ENCODE measurements at regions not wholly inside any gene's neighbourhood (a gene's known extent, or its start where the extent isn't known, plus 50 kb on each side); places are given as distances from the start of the nearest gene placed in this dataset.

DNA sequence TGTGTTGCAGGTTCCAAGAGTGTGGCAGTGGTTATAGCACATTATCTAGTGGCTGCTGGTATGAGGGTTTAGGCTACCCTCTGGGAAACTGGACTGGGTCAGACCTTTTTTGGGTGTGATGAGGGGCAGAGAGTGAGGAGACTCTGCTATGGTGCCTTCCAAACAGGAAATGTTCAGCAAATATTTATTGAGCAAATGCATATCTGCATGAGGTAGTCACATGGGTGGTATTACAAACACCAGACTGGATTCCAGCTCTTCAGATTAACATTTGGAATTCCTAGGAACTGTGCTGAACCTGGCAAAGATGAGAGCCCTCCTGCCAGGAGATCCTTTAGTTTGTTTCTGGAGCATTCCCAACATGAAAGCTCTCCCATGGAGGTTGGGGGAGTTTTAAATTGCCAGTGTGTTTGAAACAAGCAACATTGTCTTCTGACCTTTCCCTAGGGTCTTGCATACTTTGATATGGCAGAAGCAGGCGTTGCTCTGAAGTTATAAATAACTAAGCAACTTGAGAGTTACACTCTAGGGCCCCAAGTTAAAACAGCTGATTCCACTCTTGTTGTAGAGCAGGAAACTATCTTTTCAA lies 341.2 kb upstream of the C2CD4B start:
- no peak overlapping the region for H3K4me3 ChIP-seq
- whole genome bisulfite sequencing (ENCODE audit: insufficient coverage, low coverage, low lambda C conversion rate, missing lambda C conversion rate) = 14% methylated on average over 1 of the region's 1 CpG
- H3K9me3 ChIP-seq = no peaks in the 10 kb centered on the region
- H3K27ac ChIP-seq = peak overlapping the region in 1 of 3 donors; percentile 15
- no peak for TF ChIP-seq POLR2A (IDR thresholded peaks at IDR 0.05)
- TF ChIP-seq, protein P1, sequence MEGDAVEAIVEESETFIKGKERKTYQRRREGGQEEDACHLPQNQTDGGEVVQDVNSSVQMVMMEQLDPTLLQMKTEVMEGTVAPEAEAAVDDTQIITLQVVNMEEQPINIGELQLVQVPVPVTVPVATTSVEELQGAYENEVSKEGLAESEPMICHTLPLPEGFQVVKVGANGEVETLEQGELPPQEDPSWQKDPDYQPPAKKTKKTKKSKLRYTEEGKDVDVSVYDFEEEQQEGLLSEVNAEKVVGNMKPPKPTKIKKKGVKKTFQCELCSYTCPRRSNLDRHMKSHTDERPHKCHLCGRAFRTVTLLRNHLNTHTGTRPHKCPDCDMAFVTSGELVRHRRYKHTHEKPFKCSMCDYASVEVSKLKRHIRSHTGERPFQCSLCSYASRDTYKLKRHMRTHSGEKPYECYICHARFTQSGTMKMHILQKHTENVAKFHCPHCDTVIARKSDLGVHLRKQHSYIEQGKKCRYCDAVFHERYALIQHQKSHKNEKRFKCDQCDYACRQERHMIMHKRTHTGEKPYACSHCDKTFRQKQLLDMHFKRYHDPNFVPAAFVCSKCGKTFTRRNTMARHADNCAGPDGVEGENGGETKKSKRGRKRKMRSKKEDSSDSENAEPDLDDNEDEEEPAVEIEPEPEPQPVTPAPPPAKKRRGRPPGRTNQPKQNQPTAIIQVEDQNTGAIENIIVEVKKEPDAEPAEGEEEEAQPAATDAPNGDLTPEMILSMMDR (IDR thresholded peaks at IDR 0.05) = no peak
- no peaks in the 10 kb centered on the region for H3K27me3 ChIP-seq
- ATAC-seq (peak; percentile 79 to 86 (median 84)), DNase-seq (no peak)
- H3K4me1 ChIP-seq = peaks cover 0 to 11% (median 7%) of the 10 kb centered on the region in 4 donors
- H3K36me3 ChIP-seq = no peaks in the 10 kb centered on the region
- intact Hi-C loops (cut with DNase I) = no loop called here

DNA sequence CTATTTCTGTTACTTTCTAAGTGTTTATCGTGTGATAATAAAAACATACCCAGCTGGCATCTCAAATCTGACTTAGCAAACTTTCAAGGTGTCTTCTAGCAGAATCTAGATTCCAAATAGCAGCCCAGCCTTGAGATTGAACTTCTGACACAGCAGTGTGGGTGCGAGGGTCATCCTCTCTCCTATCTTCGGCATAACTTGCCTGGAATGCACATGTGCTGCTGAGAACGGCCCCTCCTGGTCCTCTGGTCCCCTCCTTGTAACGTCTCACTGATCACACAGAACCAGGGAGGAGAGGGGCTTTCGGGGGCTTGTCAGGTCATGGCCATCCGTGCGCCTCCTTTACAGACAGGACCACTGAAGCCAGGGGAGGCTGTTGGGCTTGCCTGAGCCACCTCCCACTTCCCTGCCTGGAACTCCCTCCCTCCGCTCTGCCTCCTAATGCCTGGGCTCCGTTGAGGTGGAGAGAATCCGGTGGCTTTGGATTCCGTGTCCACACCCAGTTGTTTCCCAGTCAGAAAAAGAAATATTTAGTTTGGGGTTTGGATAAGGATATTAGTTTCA lies 344.4 kb upstream of the C2CD4B start:
- H3K9me3 ChIP-seq = no peaks in the 10 kb centered on the region
- 73% methylated on average over 11 of the region's 12 CpGs for WGBS (ENCODE audit: insufficient coverage, low coverage, low lambda C conversion rate, missing lambda C conversion rate)
- intact Hi-C loops (cut with DNase I) = no loop called here
- no peaks in the 10 kb centered on the region for H3K27me3 ChIP-seq
- H3K4me3 ChIP-seq = no peak overlapping the region
- DNase-seq (no peak), ATAC-seq (no peak)
- H3K4me1 ChIP-seq = peaks cover 0 to 11% (median 7%) of the 10 kb centered on the region in 4 donors
- H3K36me3 ChIP-seq = no peaks in the 10 kb centered on the region
- TF ChIP-seq POLR2A (IDR thresholded peaks at IDR 0.05) = no peak
- TF ChIP-seq, protein P1 (IDR thresholded peaks at IDR 0.05) = no peak
- no peak overlapping the region for H3K27ac ChIP-seq

DNA sequence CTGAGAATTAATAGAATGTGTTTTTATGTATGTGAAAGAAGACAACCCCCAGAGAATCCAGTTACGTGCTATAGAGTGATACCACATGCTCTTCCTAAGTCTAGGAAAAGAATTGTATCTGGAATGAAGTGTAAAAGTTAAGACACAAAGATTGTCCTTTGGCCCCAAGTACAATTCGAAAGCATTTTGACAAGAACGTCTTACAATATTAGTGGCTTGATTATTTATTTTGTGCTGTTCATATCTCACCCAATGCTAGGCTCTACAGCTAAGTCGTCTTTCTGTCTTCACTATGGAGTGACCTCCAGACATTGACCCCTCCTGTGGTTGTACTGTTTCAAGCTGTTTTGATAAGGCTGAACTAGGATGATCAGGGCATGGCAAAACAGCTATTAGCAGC lies 345.7 kb upstream of the C2CD4B start:
- DNase-seq = no peak
- no peaks in the 10 kb centered on the region for H3K27me3 ChIP-seq
- no peak for ATAC-seq
- TF ChIP-seq, protein P1 (IDR thresholded peaks at IDR 0.05) = no peak
- no peak for TF ChIP-seq POLR2A (IDR thresholded peaks at IDR 0.05)
- no peak overlapping the region for H3K27ac ChIP-seq
- no peaks in the 10 kb centered on the region for H3K9me3 ChIP-seq
- H3K4me1 ChIP-seq = peaks cover 0 to 11% (median 7%) of the 10 kb centered on the region in 4 donors
- WGBS (ENCODE audit: insufficient coverage, low coverage, low lambda C conversion rate, missing lambda C conversion rate) = 83% methylated on average over 4 of the region's 4 CpGs
- intact Hi-C loops (cut with DNase I) = no loop called here
- H3K4me3 ChIP-seq = no peak overlapping the region
- no peaks in the 10 kb centered on the region for H3K36me3 ChIP-seq

DNA sequence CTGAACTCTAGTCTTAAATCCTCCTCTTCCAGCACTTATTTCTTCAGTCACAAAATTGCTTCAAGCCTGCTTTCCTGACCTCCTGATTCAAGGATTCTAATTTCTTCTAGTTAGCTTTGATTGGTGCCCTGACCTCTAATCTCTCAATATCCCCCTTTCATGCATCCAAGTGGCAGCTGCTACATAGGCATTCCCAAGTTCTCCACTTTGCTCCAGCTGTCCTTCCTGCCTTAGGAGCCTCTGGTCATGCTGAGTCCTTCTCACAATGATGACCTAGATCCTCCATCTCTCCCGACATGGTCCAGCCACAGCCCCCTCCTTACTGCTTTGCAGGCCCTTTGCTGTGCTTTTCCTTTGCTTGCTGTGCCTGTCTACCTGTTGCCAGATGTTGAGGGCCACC lies 347.8 kb upstream of the C2CD4B start:
- Histone ChIP-seq H3K9me3 (no peaks in the 10 kb centered on the region), H3K36me3 (no peaks in the 10 kb centered on the region), H3K27me3 (no peaks in the 10 kb centered on the region), H3K4me3 (no peak overlapping the region), H3K4me1 (no peaks in the 10 kb centered on the region), H3K27ac (no peak overlapping the region)
- ATAC-seq (no peak), DNase-seq (no peak)
- TF ChIP-seq, protein P1 (IDR thresholded peaks at IDR 0.05) = no peak
- no peak for TF ChIP-seq POLR2A (IDR thresholded peaks at IDR 0.05)
- intact Hi-C loops (cut with DNase I) = no loop called here
- 75% methylated on average over 1 of the region's 1 CpG for WGBS (ENCODE audit: insufficient coverage, low coverage, low lambda C conversion rate, missing lambda C conversion rate)
